ENCODE measurements at regions not wholly inside any gene's neighbourhood (a gene's known extent, or its start where the extent isn't known, plus 50 kb on each side); places are given as distances from the start of the nearest gene placed in this dataset.
A peak's percentile ranks its signal among the peaks of the same experiment; 100 is the strongest.

DNA sequence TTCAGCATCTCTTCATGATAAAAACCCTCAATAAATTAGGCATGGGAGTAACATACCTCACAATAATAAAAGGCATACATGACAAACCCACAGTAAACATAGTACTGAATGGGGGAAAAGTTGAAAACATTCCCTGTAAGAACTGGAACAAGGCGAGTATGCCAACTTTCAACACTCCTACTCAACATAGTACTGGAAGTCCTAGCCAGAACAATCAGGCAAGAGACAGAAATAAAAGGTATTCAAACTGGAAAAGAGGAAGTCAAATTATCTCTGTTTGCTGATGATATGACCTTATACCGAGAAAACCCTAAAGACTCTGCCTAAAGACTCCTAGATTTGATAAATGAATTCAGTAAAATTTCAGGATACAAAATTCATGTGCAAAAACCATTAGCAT lies 167.6 kb downstream of the TMEM38B start:
- no peak for DNase-seq (ENCODE audit: low read depth)

DNA sequence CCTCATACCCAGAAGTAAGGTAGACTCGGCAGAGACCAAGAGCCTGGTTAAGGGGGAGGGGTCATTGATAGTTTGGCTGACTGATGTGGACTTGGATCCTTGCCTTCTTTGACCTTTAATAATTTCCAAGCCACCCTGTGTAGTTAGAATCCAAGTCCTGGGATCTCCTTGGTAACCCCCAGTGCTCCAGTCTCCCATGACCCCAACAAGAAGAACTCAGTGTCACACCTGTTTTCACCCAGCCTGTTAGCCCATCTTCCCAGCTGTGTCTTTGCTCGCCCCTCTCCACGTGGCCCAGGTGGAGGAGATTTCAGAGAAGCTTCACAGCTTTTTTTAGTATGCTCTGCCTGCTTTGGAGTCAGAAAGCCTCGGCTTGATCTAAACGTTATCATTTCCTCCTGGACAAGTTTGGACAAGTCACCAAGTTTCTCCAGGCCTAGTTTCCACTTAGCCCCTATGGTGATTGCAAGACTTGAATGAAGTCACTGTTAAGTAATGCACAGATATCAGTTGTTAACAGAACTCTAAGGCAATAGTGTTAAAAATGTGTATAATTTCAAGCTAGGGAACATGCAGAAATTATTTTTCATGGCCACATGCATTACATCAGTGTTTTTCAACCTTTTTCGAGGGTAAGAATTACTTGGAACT lies 170.0 kb downstream of the TMEM38B start:
- no peak for DNase-seq (ENCODE audit: low read depth)

DNA sequence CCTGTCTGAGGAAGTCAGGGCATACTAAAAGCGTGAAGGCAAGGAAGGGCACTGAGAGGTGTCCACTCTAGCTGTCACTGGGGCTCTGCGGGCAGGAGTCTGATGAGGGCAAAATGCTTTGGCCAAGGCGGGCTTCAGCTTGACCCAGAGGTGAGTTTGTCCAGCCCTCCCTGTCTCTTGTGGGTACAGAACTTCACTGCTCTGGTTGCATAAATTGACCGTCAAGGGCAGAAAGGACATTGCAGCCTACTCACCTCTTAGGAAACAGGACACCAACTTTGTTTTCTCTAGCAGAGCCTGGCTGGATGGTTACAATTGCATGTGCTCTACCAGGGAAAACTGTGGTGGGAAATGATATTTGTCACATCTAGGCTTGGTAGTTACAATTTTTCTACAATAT lies 170.9 kb downstream of the TMEM38B start:
- no peak for DNase-seq (ENCODE audit: low read depth)

DNA sequence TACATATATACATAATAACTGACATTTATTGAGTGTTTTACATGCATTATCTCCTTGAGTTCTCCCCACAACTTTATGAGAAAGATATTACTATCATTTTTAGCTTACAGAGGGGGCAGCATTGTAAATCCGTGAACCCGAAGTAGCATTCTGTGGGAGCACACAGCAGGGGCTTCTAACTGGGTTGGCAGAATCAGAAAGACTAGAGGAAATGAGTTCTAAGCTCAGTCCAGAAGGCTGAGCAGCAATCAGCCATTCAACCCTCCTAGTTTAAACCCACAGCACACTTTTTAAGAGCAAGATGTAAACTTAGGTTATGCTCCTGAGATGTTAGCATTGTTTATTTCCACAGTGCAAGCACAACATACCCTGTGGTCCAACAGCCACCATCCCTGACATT lies 177.2 kb downstream of the TMEM38B start:
- DNase-seq (ENCODE audit: low read depth): no peak

DNA sequence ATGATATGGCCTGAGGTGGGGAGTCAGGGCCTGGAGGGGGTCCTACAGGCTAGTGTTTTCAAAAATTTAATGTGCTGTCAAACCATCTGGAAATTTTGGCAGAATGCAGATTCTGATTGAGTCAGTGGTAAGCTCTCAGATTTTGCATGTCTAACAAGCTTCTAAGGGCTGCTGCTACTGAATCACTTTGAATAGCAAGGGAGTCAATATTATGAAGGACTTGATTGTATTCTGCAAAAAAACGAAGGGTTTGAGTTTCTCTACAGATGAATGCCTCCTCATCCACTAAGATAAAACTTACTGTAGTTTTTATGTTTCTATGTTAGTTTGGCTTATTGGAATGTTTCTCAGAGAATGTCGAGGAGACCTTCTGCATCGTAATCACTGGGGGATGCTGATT lies 179.5 kb downstream of the TMEM38B start:
- no peak for DNase-seq (ENCODE audit: low read depth)

DNA sequence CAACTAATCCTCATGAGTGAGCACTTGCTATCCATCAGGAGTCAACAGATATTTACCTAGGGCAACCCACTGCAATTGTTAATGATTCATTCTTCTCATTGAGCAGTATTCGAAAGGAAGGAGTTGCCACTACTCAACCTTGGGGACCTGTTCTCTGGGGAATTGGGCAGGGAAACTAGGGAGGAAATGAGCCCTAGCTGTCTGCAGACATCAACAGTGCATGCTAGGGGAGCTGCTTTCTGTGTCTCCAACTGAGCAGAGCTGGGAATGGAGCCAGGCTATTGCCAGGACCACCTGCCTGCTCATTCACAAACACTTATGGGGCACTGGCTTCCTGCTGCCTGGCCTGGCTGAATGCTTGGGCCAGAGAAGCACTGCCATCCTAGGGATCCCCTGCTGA lies 183.4 kb downstream of the TMEM38B start:
- no peak for DNase-seq (ENCODE audit: low read depth)

DNA sequence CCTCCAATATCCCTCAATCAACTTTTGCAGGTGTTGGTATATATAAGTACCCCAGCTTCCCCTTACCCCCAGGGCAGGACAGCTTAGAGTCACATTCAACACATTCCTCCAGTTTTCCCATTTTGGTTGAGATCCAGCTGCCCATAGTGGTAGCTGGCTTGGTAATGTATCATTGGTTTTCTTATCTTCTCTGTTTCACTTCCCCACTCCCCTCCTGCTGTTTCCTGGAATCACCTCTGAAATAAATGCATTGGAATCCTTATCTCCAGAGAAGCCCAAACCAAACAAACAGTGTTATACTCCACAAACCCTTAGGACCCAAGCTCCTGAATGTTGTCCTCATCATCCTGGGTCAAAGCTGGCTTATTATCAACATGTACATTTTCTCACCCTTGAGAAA lies 184.8 kb downstream of the TMEM38B start:
- no peak for DNase-seq (ENCODE audit: low read depth)

DNA sequence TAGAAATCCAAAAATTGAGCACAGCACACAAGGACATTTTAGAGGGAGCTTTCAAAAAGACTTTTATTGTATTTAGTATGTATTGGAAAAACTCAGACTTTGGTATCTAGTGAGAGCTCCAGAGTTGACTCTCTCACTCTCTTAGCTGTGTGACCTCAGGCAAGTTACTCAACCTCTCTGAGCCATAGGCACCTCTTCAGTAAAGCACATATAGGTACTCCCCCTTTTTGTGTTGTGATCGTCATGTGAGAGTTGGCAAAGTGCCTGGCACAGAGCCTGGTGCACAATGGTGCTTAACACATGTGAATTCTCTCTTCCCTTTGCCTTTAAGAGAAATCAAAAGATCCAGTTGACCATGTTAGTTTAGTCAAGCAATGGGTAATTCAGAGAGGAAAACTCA lies 186.2 kb downstream of the TMEM38B start:
- no peak for DNase-seq (ENCODE audit: low read depth)

DNA sequence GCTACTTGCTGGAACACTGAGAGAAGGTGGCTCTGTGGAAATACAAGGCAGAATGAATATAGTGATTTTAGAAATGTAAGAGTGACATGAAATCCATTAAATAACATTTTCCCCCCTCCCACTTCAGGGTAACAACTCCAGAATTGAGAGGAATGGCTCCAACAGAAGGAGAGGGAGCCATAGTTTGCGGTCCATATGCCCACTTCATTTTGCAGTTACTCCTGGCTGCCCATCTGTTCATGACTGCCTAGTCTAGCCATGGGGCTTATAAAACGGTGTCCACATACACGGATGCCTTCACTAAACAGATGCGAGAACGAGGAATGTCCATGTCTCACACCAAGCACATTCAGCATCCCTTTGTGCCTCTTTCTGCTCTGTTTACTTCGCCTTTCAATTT lies 186.7 kb downstream of the TMEM38B start:
- DNase-seq (ENCODE audit: low read depth): no peak

DNA sequence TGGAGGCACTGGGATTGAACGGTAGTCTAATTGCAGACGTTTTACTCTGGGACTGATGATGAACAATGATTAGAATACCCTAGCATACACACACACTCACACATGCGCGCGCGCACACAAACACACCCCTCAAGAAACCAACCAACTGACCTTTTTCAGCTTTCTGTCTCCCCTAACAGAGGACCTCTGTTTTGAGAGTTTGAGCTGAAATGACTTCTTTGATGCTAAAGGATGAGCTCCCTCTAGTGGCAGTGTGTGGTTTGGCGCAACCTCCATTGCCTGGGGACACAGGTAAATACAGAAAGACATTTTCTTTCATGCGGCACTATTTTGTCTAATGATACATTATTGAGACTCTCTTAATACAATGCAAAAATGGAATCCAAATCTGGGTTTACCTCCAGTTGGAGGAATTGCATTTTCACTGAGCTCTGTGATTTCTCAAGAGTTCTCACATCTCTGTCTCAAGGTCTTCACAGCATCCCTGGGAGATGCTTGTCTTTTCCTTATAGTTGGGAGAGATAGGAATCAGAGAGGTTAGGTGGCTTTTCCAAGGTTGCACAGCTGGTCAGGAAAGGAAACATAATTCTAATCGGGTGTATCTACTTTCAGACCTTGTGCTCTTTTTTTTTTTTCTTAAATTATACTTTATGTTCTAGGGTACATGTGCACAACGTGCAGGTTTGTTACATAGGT lies 187.5 kb downstream of the TMEM38B start:
- peak; percentile 18 for DNase-seq (ENCODE audit: low read depth)

DNA sequence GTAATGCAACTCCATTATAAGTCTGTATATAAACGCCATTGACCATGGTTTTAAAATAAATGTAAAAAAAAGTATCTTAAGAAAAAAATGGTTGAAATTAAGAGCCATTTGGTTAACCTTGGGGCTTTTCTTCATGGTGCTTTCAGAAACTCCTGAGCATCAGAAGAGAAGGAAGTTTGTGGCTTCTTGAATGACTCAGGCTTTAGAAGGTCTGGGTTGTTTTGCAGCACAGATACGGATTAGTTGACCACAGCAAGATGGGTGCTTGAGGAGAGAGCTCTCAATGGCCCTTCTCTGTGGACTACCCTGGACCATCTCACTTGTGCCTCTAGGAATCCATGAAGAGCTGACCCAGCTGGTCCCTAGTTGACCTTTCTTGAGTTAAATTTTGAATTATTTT lies 189.5 kb downstream of the TMEM38B start:
- no peak for DNase-seq (ENCODE audit: low read depth)

DNA sequence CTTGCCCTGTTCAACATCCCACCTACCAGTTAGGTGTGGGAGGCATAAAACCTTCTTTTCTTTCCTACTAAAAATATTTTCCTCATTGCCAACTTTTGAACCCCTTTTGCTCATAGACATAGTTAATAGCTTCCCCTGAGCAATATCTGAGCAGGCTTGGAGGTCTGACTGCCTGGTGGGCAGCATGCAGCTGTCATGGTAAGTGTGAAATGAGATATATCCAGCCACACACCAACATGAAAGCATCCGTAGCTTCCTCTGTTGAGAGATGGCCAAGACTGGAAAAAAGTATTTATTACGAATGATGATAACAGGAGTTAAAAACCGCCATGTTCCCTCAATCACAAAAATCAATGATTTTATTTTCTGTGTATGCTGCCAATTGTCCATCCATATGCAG lies 190.1 kb downstream of the TMEM38B start:
- no peak for DNase-seq (ENCODE audit: low read depth)

DNA sequence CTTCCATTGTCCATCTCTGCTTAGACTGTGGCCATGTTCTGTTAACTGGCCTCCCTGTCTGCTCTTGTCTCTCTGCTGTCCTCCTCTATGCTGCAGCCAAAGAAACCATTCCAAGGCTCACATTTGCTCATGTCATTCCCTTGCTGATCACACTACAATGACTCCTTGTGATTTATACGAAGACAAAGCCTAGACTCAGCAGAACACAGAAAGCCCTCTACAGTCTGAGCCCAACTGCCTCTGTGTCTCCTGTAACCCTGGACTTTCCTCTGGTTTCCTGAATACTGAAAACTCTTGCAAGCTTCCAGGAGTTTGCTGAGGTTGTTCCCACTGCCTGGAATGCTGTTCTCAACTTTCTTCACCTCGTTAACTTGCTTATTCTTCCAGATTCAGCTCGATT lies 191.8 kb downstream of the TMEM38B start:
- DNase-seq (ENCODE audit: low read depth): no peak

DNA sequence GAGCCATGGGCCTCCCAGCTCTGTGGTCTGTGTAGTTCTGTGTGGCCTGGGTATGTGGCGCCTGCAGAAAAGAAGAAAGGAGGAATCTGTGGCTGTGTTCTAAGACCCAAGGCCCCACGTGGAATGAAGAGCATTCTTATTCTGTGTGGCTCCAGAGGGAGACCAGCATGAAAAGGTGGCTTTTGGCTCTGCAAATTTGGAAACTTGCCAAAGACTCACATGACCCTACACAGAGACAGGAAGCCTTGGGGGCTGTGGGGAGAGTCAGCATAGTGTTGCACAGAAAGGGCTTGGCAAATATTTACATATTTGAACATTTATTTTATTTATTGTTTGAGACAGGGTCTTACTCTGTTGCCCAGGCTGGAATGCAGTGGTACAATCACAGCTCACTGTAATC lies 193.3 kb downstream of the TMEM38B start:
- no peak for DNase-seq (ENCODE audit: low read depth)

DNA sequence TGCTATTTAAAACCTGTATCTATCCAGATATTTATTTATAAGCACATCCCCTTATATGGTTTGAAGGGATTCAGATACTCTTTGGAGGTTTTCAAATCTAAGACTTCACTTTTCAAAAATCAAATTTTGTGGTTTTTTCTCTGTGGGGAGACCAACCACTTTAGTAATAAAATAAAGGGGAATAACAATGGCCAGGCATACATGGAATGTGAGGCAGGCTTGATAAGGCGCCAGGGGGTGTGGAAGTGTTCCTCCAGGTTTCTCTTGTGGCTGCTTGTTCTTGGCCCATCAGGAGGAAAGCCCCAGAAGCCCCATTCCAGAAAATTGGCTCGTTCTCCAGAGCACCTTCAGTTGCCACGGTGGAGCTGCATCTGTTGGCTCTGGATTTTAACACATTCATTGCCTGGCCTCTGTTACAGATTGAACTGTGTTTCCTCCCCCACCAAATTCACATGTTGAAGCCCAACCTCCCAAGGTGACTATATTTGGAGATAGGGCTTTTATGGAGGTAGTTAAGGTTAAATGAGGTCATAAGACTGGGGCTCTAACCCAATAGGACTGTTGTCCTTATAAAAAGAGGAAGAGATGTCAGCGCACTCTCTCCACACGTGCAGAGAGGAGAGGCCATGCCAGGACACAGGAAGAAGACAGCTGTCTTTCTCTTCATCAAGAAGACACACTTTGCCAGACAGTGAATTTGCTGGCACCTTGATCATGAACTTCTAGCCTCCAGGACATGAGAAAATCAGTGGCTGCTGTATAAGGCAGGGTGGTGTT lies 195.9 kb downstream of the TMEM38B start:
- no peak for DNase-seq (ENCODE audit: low read depth)

DNA sequence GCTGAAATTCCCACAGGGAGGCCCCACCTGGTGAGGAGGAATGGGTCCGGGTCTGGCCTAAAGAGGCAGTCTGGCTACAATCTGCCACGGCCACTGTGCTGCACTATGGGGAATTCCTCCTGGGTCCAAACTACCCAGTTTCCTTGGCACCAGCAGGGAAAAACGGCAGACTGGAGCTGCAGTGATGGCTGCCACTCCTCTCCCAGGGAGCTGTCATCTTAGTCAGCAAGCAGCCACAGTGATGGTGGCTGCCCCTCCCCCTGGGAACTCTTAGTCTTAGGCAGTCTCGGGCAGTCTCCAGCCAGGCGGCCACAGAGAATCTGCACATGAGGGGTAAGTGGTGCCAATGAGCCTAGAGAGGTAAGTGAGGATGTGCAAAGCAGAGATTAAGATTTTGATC lies 205.8 kb downstream of the TMEM38B start:
- DNase-seq (ENCODE audit: low read depth): no peak

DNA sequence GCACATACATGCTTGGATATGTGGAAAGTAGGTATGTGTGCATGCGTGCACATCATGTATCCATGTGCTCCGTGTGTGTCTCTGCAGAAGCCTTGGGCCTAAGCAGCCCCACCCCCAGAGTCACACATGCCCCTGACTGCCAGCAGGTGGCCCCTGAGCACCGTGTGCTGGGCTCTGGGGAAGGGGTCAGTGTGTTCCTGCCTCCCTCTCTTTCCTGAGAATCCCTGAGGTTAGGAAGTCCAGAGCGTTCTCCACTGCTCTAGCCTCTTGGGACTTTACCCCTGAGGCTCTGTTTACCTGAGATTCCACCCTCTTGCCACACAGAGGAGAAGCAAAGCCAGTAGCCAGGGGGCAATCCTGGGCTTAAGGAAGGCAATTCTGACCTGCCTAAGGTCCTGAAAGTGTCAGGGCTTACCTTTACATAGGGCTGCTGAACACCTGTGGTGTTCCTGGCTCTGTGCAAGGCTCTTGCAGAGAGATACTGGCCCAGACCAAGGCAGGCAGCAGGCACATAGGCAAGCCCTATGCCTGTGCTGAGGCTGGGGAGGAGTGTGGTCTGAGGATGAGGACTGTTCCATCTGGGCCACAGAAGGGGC lies 207.3 kb downstream of the TMEM38B start:
- no peak for DNase-seq (ENCODE audit: low read depth)

DNA sequence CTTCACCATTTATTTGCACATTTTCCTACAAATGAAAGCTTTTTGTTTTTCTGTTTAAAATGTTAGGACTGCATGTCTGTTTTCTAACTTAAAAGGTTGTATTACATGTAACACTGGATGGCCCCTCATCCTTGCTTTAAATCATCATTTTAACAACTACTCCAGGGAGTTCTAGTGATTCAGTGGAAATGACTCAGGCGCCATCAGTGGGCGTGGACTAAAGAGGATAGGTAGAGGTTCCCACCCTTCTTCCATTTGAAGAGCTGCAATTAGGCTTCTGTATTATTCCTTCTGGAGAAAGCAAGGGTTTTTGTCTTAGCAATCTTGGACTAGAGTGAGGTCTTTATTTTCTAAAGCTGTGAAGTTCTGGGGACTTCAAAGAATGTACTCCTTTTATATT lies 213.7 kb downstream of the TMEM38B start:
- DNase-seq (ENCODE audit: low read depth): no peak

DNA sequence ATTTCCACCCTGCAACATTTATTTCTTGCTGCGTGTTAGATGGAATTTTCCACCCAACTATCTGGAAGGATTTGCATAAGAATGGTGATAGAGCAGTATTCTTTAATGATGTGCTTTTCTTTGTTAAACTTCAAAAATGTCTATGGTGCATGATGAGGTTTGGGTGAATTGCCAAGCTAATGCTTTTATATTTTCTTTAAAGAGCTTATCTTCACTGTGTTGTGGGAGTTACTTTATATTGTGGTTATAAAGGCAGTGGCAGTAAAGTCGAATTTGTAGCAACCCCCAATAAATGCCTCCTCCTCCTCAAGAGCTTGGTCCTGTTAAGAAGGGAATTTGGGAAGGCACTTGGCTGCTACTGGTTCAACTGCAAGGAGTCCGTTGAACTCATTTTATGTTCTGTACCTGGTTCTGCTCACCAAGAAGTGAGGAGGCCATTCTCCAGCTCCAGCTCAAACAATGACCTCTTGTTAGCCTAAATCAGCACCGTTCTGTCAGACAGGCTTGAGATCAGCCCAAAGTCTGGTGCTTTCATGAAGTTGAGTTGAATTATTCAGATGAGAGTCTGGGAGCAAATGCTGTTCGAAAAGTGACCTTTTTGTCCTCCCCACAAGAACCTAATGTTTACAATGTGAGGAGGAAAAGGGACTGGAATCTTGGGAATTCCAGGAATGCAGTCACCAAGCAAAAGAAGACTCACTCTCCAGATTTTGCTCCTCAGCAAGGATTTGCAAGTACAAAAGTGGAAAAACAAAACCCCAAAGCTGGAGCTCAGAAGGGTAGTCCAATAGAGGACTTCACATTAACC lies 217.0 kb downstream of the TMEM38B start:
- peak; percentile 9 for DNase-seq (ENCODE audit: low read depth)

DNA sequence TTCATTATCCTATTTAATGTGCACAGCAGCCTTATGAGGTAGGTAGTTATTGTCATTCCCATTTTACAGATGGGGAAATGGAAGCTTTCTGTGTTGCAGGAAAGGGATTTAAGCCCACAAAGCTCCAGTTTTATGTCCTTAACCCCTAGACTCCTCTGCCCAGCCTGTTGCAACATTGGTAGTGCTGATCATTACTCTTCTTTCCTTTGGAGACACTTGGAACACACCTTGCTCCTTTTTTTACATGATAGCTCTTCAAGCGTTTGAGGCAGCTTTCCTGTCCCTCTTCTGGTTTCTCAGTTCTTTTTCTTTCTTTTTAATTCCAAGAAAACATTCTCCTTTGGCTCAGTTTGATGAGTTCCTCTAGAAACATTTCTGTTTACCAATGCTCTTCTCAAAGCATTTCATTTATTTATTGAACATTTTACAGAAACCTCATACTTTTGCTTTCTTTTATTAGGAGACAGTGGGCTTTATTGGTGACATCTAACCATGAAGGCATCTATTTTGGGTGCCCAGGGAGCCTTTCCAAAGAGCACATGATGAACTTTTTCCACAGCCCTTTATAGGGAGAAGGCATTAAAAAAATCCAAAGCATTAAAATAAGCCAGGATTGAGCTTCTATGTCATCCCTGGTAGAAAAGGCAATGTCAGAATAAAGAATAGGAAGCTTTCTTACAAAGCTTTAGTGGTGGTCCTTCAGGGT lies 218.0 kb downstream of the TMEM38B start:
- no peak for DNase-seq (ENCODE audit: low read depth)

DNA sequence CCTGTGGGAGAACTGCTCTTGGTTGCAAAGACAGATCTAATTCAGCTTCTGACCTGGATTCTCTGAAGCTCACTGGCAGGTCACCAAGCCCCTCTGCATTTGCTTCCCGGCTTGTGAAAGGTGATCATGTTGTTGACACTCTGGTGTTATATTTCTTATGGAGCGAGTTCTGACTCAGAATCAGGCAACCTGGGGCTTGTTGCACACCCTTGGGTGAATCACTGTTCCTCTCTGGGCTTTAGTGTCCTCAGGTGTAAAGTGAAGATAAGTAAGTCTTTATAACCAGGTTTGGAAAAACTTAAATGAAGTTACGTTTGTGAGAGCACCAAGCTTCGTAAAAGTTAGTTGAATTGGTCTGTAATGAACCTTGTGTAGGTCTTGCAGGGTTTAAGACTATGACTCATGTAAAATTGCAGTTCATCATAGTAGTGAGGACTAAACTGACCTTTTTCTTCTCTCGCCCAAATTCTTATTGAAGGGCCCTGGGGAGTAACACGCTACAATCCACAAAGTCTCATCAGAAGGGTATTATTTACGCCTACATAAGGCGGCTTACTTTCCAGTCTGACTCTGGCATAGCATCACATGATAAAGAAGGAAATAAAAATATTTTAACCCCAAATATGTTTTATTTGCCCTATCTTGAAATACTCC lies 218.6 kb downstream of the TMEM38B start:
- DNase-seq (ENCODE audit: low read depth): no peak
